H1 (cell line): ENCODE measurements at regions not wholly inside any gene's neighbourhood (a gene's known extent, or its start where the extent isn't known, plus 50 kb on each side); places are given as distances from the start of the nearest gene placed in this dataset.

Source experiments
- CTCF ChIP-seq, 3 experiments: IDR thresholded peaks; 1 replicate in 2 of 3; 2 replicates in 1 of 3; pipeline versions ENCODE4 v1.5.1 to v1.6.1; 2011; ENCODE audit warnings: low read length in 3 of 3, mild to moderate bottlenecking in 3 of 3, inconsistent platforms in 2 of 3, low read depth in 1 of 3, moderate library complexity in 1 of 3; ENCODE audit not compliant: insufficient read depth in 1 of 3; ENCODE audit errors: control extremely low read depth in 1 of 3
- EZH2 ChIP-seq: fragments of 200-600 bp; sonication (generic); IDR thresholded peaks from 2 replicates; pipeline ENCODE4 v1.7.1; 2012; ENCODE audit warnings: low read depth, mild to moderate bottlenecking, moderate library complexity, low read length, inconsistent platforms; ENCODE audit not compliant: severe bottlenecking
- NRF1 ChIP-seq: IDR thresholded peaks from 2 replicates; pipeline ENCODE4 v1.6.1; 2011; ENCODE audit warnings: mild to moderate bottlenecking, low read depth, low read length, improper control_type of control experiment
- POLR2A ChIP-seq, 2 experiments: IDR thresholded peaks; 1 replicate in 1 of 2; 2 replicates in 1 of 2; pipeline ENCODE4 v1.6.1; 2011; ENCODE audit warnings: low read depth in 2 of 2, low read length in 2 of 2, mild to moderate bottlenecking in 2 of 2; ENCODE audit errors: control extremely low read depth in 1 of 2
- RAD21 ChIP-seq, 2 experiments: IDR thresholded peaks in 1 of 2; conservative IDR thresholded peaks in 1 of 2; 2 replicates each; pipeline ENCODE4 v1.6.1; 2011; ENCODE audit warnings: low read depth in 2 of 2, low read length in 2 of 2, improper control_type of control experiment in 1 of 2, inconsistent platforms in 1 of 2, mild to moderate bottlenecking in 1 of 2, moderate library complexity in 1 of 2
- TF ChIP-seq, protein P1 (sequence below): IDR thresholded peaks from 2 replicates; pipeline ENCODE4 v1.6.1; 2012; ENCODE audit warnings: inconsistent platforms

DNA sequence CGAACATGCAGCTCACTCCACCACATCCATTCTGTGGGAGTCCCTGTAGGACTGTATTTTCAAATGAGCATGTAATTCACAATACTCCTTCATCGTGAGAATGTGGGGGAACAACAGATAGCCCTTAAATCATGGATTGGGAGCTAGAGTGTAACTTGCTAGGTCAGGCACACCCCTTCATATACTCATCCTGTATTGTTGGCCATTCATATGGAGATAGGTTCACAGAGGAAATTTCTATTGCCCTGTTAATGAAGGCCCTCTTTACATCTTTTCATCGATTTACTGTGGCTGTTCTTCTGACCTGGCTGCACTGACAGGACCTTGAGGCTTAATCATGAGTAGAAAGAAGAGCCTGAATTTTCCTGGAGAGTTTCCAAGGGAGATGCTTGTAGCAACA is 193.8 kb upstream of the DPP10 start:
- TF ChIP-seq POLR2A (IDR thresholded peaks at IDR 0.05; ENCODE audit: control extremely low read depth in 1 of 2, low read depth in 2 of 2, low read length in 2 of 2) (no peak), RAD21 (IDR thresholded peaks at IDR 0.05 in 1 of 2, conservative IDR thresholded peaks at IDR 0.05 in 1 of 2; ENCODE audit: low read depth in 2 of 2, low read length in 2 of 2) (no peak), NRF1 (no peak), CTCF (IDR thresholded peaks at IDR 0.05; ENCODE audit: control extremely low read depth in 1 of 3, insufficient read depth in 1 of 3, low read depth in 1 of 3, low read length in 3 of 3) (no peak), EZH2 (no peak)
- TF ChIP-seq, protein P1, sequence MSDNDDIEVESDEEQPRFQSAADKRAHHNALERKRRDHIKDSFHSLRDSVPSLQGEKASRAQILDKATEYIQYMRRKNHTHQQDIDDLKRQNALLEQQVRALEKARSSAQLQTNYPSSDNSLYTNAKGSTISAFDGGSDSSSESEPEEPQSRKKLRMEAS, result no peak
